Neural cell (in vitro differentiated cells): ENCODE measurements at regions not wholly inside any gene's neighbourhood (a gene's known extent, or its start where the extent isn't known, plus 50 kb on each side); places are given as distances from the start of the nearest gene placed in this dataset.

ENCODE experiments used
- H2AFZ ChIP-seq: fragments of 200-600, 300-800 bp; sonication (generic), shearing (Covaris generic); 2 replicates; pipeline ENCODE4 v1.6.0; 2014; ENCODE audit warnings: low read depth, mild to moderate bottlenecking, antibody characterized with exemption, low read length, moderate library complexity
- H3F3A ChIP-seq: fragments of 200-600 bp; shearing (Covaris generic); 2 replicates; pipeline ENCODE4 v1.6.1; 2016; ENCODE audit warnings: mild to moderate bottlenecking, moderate library complexity, mixed read lengths, antibody characterized with exemption, low read length; ENCODE audit not compliant: insufficient read depth, poor library complexity, severe bottlenecking
- H3K27ac ChIP-seq: fragments of 200-600, 300-800 bp; sonication (generic), shearing (Covaris generic); 2 replicates; pipeline ENCODE4 v1.5.1; 2014; ENCODE audit warnings: mild to moderate bottlenecking, low read length, moderate library complexity
- H3K27me3 ChIP-seq: fragments of 300-800, 200-600 bp; sonication (generic), shearing (Covaris generic); 2 replicates; pipeline ENCODE4 v1.6.0; 2014; ENCODE audit warnings: mild to moderate bottlenecking, low read depth, low read length, moderate library complexity; ENCODE audit not compliant: insufficient read depth
- H3K36me3 ChIP-seq: fragments of 300-800, 200-600 bp; sonication (generic), shearing (Covaris generic); 2 replicates; pipeline ENCODE4 v1.5.1; 2014; ENCODE audit warnings: mild to moderate bottlenecking, antibody characterized with exemption, low read length, moderate library complexity; ENCODE audit not compliant: insufficient read depth
- H3K4me2 ChIP-seq: fragments of 300-800, 200-600 bp; sonication (generic), shearing (Covaris generic); 2 replicates; pipeline ENCODE4 v1.6.0; 2014; ENCODE audit warnings: mild to moderate bottlenecking, low read length
- H3K4me3 ChIP-seq: fragments of 300-800, 200-600 bp; sonication (generic), shearing (Covaris generic); 2 replicates; pipeline ENCODE4 v1.5.1; 2014; ENCODE audit warnings: mild to moderate bottlenecking, low read length, moderate library complexity
- H3K79me2 ChIP-seq: fragments of 200-600 bp; shearing (Covaris generic); replicated peaks from 2 replicates; pipeline ENCODE4 v1.6.0; 2014; ENCODE audit warnings: mild to moderate bottlenecking, low read length, moderate library complexity; ENCODE audit not compliant: insufficient read depth
- H3K9ac ChIP-seq: fragments of 300-800, 200-600 bp; sonication (generic), shearing (Covaris generic); 2 replicates; pipeline ENCODE4 v1.6.1; 2016; ENCODE audit warnings: mild to moderate bottlenecking, low read length, mixed read lengths
- H3K9me2 ChIP-seq: fragments of 200-600 bp; shearing (Covaris generic); 2 replicates; pipeline ENCODE4 v1.6.1; 2016; ENCODE audit warnings: mild to moderate bottlenecking, low read length, mixed read lengths; ENCODE audit not compliant: insufficient read depth
- H3K9me3 ChIP-seq: fragments of 200-600, 300-800 bp; sonication (generic), shearing (Covaris generic); 2 replicates; pipeline ENCODE4 v1.6.1; 2016; ENCODE audit warnings: mild to moderate bottlenecking, mixed run types, low read length, moderate library complexity, mixed read lengths
- H4K20me1 ChIP-seq: fragments of 200-600 bp; shearing (Covaris generic); 2 replicates; pipeline ENCODE4 v1.6.1; 2016; ENCODE audit warnings: mild to moderate bottlenecking, mixed run types; ENCODE audit not compliant: insufficient read depth
- CTCF ChIP-seq: fragments of 450-650 bp; IDR thresholded peaks from 2 replicates; pipeline ENCODE4 v1.5.1; 2014; ENCODE audit warnings: antibody characterized with exemption, mild to moderate bottlenecking, moderate library complexity; ENCODE audit not compliant: poor library complexity, severe bottlenecking
- EP300 ChIP-seq: fragments of 450-650 bp; conservative IDR thresholded peaks from 2 replicates; pipeline ENCODE4 v1.6.1; 2014; ENCODE audit warnings: antibody characterized with exemption, mild to moderate bottlenecking, moderate library complexity; ENCODE audit not compliant: poor library complexity, severe bottlenecking
- EZH2 ChIP-seq: fragments of 200-600, 300-800 bp; shearing (Covaris generic), sonication (generic); IDR thresholded peaks from 2 replicates; pipeline ENCODE4 v1.6.1; 2014; ENCODE audit warnings: antibody characterized with exemption, low read length, borderline replicate concordance, mild to moderate bottlenecking; ENCODE audit not compliant: insufficient read depth, poor library complexity, severe bottlenecking
- MXI1 ChIP-seq: fragments of 450-650 bp; conservative IDR thresholded peaks from 2 replicates; pipeline ENCODE4 v1.6.1; 2014; ENCODE audit warnings: antibody characterized with exemption, mild to moderate bottlenecking; ENCODE audit not compliant: poor library complexity, severe bottlenecking
- POLR2AphosphoS5 ChIP-seq: IDR thresholded peaks from 2 replicates; pipeline ENCODE4 v1.6.1; 2012
- RAD21 ChIP-seq: fragments of 450-650 bp; conservative IDR thresholded peaks from 2 replicates; pipeline ENCODE4 v1.6.1; 2014; ENCODE audit warnings: antibody characterized with exemption, mild to moderate bottlenecking, moderate library complexity
- REST ChIP-seq: IDR thresholded peaks from 2 replicates; pipeline ENCODE4 v1.6.1; 2012; ENCODE audit warnings: borderline replicate concordance
- SMC3 ChIP-seq: fragments of 450-650 bp; conservative IDR thresholded peaks from 2 replicates; pipeline ENCODE4 v1.6.1; 2014; ENCODE audit warnings: antibody characterized with exemption, mild to moderate bottlenecking, moderate library complexity; ENCODE audit not compliant: poor library complexity
- TAF1 ChIP-seq: IDR thresholded peaks from 2 replicates; pipeline ENCODE4 v1.6.1; 2012; ENCODE audit warnings: low read depth

- Histone ChIP-seq H3K27me3 (no peaks in the 10 kb centered on the region), H4K20me1 (no peaks in the 10 kb centered on the region), H3K36me3 (no peaks in the 10 kb centered on the region), H2AFZ (no peak overlapping the region), H3K4me2 (no peak overlapping the region), H3K9me2 (no peaks in the 10 kb centered on the region), H3K9ac (no peak overlapping the region), H3F3A (no peaks in the 10 kb centered on the region), H3K9me3 (no peaks in the 10 kb centered on the region), H3K4me3 (no peak overlapping the region), H3K27ac (no peak overlapping the region), H3K79me2 (no peaks in the 10 kb centered on the region)
- TF ChIP-seq EP300, result no peak
Measured at GRCh38 chr4:11155208-11155867, 273.4 kb downstream of the HS3ST1 start.

GRCh38 chr4:11153171-11153750 lies 275.4 kb downstream of the HS3ST1 start:
- no peaks in the 10 kb centered on the region for H3K9me2 ChIP-seq
- H2AFZ ChIP-seq, result no peak overlapping the region
- no peaks in the 10 kb centered on the region for H3K79me2 ChIP-seq
- no peaks in the 10 kb centered on the region for H3K36me3 ChIP-seq
- H3K9me3 ChIP-seq, result no peaks in the 10 kb centered on the region
- H4K20me1 ChIP-seq, result no peaks in the 10 kb centered on the region
- H3K4me3 ChIP-seq, result no peak overlapping the region
- no peaks in the 10 kb centered on the region for H3F3A ChIP-seq
- no peaks in the 10 kb centered on the region for H3K27me3 ChIP-seq
- no peak overlapping the region for H3K4me2 ChIP-seq
- no peak overlapping the region for H3K27ac ChIP-seq
- no peak overlapping the region for H3K9ac ChIP-seq
- TF ChIP-seq EP300 (no peak), CTCF (no peak), EZH2 (no peak), REST (no peak), SMC3 (no peak), RAD21 (no peak), TAF1 (no peak), MXI1 (no peak), POLR2AphosphoS5 (no peak)
